ENCODE measurements at regions not wholly inside any gene's neighbourhood (a gene's known extent, or its start where the extent isn't known, plus 50 kb on each side); places are given as distances from the start of the nearest gene placed in this dataset.

DNA sequence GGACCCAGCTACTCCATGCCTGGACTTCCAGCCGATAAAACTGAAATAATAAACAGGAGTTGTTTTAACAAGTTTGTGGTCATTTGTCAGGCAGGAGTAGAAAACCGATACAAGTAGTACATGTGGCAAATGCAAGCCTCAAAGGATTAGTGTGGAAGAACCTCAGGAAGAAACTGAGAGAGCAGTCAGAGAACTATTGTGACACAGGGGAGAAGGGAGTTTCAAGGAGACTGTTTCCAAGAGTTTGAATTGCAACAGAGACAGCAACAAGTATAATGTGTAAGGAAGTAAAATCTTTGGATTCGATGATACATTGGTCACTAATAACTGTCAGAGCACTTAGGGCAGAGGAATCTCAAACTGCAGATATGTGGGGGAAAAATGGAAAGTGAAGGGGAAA is 450.6 kb upstream of the ARHGEF26 start:
- TF ChIP-seq, protein P1, sequence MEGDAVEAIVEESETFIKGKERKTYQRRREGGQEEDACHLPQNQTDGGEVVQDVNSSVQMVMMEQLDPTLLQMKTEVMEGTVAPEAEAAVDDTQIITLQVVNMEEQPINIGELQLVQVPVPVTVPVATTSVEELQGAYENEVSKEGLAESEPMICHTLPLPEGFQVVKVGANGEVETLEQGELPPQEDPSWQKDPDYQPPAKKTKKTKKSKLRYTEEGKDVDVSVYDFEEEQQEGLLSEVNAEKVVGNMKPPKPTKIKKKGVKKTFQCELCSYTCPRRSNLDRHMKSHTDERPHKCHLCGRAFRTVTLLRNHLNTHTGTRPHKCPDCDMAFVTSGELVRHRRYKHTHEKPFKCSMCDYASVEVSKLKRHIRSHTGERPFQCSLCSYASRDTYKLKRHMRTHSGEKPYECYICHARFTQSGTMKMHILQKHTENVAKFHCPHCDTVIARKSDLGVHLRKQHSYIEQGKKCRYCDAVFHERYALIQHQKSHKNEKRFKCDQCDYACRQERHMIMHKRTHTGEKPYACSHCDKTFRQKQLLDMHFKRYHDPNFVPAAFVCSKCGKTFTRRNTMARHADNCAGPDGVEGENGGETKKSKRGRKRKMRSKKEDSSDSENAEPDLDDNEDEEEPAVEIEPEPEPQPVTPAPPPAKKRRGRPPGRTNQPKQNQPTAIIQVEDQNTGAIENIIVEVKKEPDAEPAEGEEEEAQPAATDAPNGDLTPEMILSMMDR (IDR thresholded peaks at IDR 0.05) = no peak
- TF ChIP-seq EZH2 (IDR thresholded peaks at IDR 0.05; ENCODE audit: borderline replicate concordance, insufficient read depth, low read depth, low read length, poor library complexity, severe bottlenecking) = no peak
